ENCODE measurements at regions not wholly inside any gene's neighbourhood (a gene's known extent, or its start where the extent isn't known, plus 50 kb on each side); places are given as distances from the start of the nearest gene placed in this dataset.

GRCh38 chr14:106820119-106820518, 1293.7 kb downstream of the TMEM121 start:
- no peak for DNase-seq (ENCODE audit: low spot score)
- no peak overlapping the region for H3K27ac ChIP-seq
- ChIA-PET CTCF (interaction anchor here (0.6 kb wide), 1 partner anchor 58 kb away, joined by 3 read pairs; no protein-coding TSS in a partner anchor), POLR2A (ENCODE audit: low non-redundant PET) (no interaction called here)
- TF ChIP-seq CTCF (conservative IDR thresholded peaks at IDR 0.05; ENCODE audit: low read depth): no peak

GRCh38 chr14:106821119-106821518, 1294.7 kb downstream of the TMEM121 start:
- CTCF ChIA-PET: interaction anchor here (0.6 to 0.7 kb wide), 2 partner anchors 49 to 162 kb away, joined by 3 to 4 read pairs; no protein-coding TSS in a partner anchor
- TF ChIP-seq CTCF (conservative IDR thresholded peaks at IDR 0.05; ENCODE audit: low read depth): no peak
- POLR2A ChIA-PET (ENCODE audit: low non-redundant PET): no interaction called here
- no peak overlapping the region for H3K27ac ChIP-seq
- DNase-seq (ENCODE audit: low spot score): no peak

GRCh38 chr14:106822905-106823304, 1296.5 kb downstream of the TMEM121 start:
- no peak for TF ChIP-seq CTCF (conservative IDR thresholded peaks at IDR 0.05; ENCODE audit: low read depth)
- no peak overlapping the region for H3K27ac ChIP-seq
- no peak for DNase-seq (ENCODE audit: low spot score)
- ChIA-PET POLR2A (ENCODE audit: low non-redundant PET) (no interaction called here), CTCF (no interaction called here)

GRCh38 chr14:106823552-106823951, 1297.2 kb downstream of the TMEM121 start:
- DNase-seq (ENCODE audit: low spot score): no peak
- TF ChIP-seq CTCF (conservative IDR thresholded peaks at IDR 0.05; ENCODE audit: low read depth): no peak
- CTCF ChIA-PET: no interaction called here
- H3K27ac ChIP-seq: no peak overlapping the region
- POLR2A ChIA-PET (ENCODE audit: low non-redundant PET): no interaction called here

- TF ChIP-seq CTCF (conservative IDR thresholded peaks at IDR 0.05; ENCODE audit: low read depth): no peak
- no peak for DNase-seq (ENCODE audit: low spot score)
- CTCF ChIA-PET: no interaction called here
- no peak overlapping the region for H3K27ac ChIP-seq
- POLR2A ChIA-PET (ENCODE audit: low non-redundant PET): no interaction called here
Observed at GRCh38 chr14:106826833-106827369, 1300.5 kb downstream of the TMEM121 start.

- no peak for DNase-seq (ENCODE audit: low spot score)
- ChIA-PET CTCF (interaction anchor here (0.6 to 1.2 kb wide), 7 partner anchors 10 to 280 kb away, joined by 3 to 4 read pairs (median 3); no protein-coding TSS in a partner anchor), POLR2A (ENCODE audit: low non-redundant PET) (no interaction called here)
- no peak; the same call in 1 of the 2 replicates for TF ChIP-seq CTCF (conservative IDR thresholded peaks at IDR 0.05; ENCODE audit: low read depth)
- no peak overlapping the region for H3K27ac ChIP-seq
Observed at GRCh38 chr14:106831322-106831720, 1304.9 kb downstream of the TMEM121 start.
